Progenitor cell of endocrine pancreas (in vitro differentiated cells): ENCODE measurements at regions not wholly inside any gene's neighbourhood (a gene's known extent, or its start where the extent isn't known, plus 50 kb on each side); places are given as distances from the start of the nearest gene placed in this dataset.

Experiments used
- DNase-seq: peaks from one replicate; pipeline ENCODE4 v3.0.0; 2021; ENCODE audit warnings: low spot score; ENCODE audit not compliant: unreplicated experiment
- H3K27ac Mint-ChIP-seq: 2 replicates; pipeline ENCODE4 v1.8.0; 2021; ENCODE audit warnings: mild to moderate bottlenecking, moderate library complexity, mixed read lengths
- H3K27me3 Mint-ChIP-seq: 2 replicates; pipeline ENCODE4 v1.8.0; 2021; ENCODE audit warnings: mixed read lengths
- H3K36me3 Mint-ChIP-seq: 2 replicates; pipeline ENCODE4 v1.8.0; 2022; ENCODE audit warnings: mixed read lengths; ENCODE audit not compliant: insufficient read depth
- H3K4me1 Mint-ChIP-seq: 2 replicates; pipeline ENCODE4 v1.8.0; 2021; ENCODE audit warnings: low read depth, mixed read lengths
- H3K4me3 Mint-ChIP-seq: 2 replicates; pipeline ENCODE4 v1.8.0; 2021; ENCODE audit warnings: low read depth, mild to moderate bottlenecking, moderate library complexity, mixed read lengths
- H3K9me3 Mint-ChIP-seq: 2 replicates; pipeline ENCODE4 v1.8.0; 2021; ENCODE audit warnings: low read depth, mixed read lengths
- CTCF ChIP-seq: fragments of 200-600 bp; sonication (generic); IDR thresholded peaks from one replicate; pipeline ENCODE4 v1.5.0; 2021; ENCODE audit warnings: antibody characterized with exemption, mild to moderate bottlenecking; ENCODE audit not compliant: unreplicated experiment

DNA sequence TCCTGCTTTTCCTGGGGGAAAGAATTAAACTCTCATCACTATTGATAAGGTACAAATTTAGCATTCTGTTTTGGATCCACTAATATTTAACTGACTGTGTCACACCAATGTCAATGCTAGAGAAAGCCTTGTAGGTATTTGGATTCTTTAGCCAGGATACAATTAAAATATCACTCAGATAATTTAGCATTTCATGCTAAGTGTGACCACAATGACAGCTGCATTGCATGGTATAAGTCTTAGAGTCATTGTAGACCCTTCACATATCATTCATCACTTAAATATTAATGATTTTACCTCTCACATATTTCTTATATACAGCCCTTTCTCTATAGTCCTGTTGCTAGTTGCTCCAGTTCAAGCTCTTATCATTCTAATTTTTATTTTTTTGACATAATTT lies 85.3 kb upstream of the ATP2B1 start:
- Mint-ChIP-seq H3K4me1 (no peaks in the 10 kb centered on the region), H3K27me3 (no peaks in the 10 kb centered on the region), H3K9me3 (peaks cover 3% of the 10 kb centered on the region), H3K27ac (no peak overlapping the region), H3K4me3 (no peak overlapping the region), H3K36me3 (no peaks in the 10 kb centered on the region)
- TF ChIP-seq CTCF: no peak
- no peak for DNase-seq

DNA sequence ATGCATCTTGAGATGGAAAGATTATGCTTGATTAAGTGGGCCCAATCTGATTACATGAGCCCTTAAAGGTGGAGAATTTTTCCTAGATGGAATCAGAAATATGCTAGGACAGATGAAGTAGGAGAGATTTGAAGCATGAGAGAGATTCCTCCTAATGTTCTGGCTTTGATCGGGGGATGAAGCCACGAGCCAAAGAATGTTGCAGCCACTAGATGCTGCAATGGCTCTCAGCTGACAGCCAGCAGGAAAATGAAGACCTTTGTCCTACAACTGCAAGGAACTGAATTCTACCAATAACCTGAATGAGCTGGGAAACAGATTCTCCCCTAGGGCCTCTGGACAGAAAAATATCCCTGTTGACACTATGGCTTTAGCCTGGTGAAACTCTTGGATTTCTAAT lies 82.6 kb upstream of the ATP2B1 start:
- no peak for DNase-seq
- Mint-ChIP-seq H3K4me3 (no peak overlapping the region), H3K36me3 (peaks cover 2% of the 10 kb centered on the region), H3K27me3 (no peaks in the 10 kb centered on the region), H3K4me1 (no peaks in the 10 kb centered on the region), H3K9me3 (peaks cover 12% of the 10 kb centered on the region), H3K27ac (no peak overlapping the region)
- no peak for TF ChIP-seq CTCF

DNA sequence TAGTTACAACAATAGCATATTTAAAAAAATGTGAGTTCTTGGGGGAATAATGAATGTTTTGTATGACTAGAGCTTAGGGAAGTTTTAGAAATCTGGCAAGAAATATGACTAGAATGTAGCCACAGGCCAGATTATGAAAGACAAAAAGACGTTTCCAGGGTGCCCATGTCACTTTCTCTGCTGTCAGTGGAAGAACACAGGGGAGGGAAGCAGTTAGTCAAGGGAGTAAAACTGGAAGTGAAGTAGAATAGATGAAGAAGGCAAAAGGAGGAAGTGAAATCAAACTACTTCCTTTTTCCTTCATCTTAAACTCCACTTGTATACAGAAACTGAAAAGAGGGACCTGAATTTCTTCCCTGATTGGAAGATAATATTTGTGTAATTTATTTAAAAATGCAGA lies 81.2 kb upstream of the ATP2B1 start:
- H3K4me1 Mint-ChIP-seq: no peaks in the 10 kb centered on the region
- no peak overlapping the region for H3K27ac Mint-ChIP-seq
- TF ChIP-seq CTCF: no peak
- peaks cover 4% of the 10 kb centered on the region for H3K36me3 Mint-ChIP-seq
- no peak for DNase-seq
- no peak overlapping the region for H3K4me3 Mint-ChIP-seq
- H3K27me3 Mint-ChIP-seq: no peaks in the 10 kb centered on the region
- peaks cover 17% of the 10 kb centered on the region for H3K9me3 Mint-ChIP-seq

DNA sequence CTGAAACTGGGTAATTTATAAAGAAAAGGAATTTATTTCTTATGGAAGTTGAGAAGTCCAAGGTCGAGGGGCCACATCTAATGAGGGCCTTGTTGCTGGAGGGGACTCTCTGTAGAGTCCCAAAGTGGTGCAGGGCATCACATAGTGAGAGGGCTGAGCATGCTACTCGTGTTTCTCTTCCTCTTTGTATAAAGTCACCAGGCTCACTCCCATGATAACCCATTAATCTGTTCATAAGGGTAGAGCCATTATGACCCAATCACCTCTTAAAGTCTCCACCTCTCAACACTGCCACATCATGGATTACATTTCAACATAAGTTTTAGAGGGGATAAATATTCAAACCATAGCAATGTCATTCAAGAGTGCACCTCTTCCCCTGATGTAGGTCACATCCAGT lies 79.1 kb upstream of the ATP2B1 start:
- DNase-seq: no peak
- Mint-ChIP-seq H3K4me3 (no peak overlapping the region), H3K27ac (no peak overlapping the region), H3K4me1 (no peaks in the 10 kb centered on the region), H3K27me3 (no peaks in the 10 kb centered on the region), H3K36me3 (peaks cover 4% of the 10 kb centered on the region), H3K9me3 (peaks cover 17% of the 10 kb centered on the region)
- TF ChIP-seq CTCF: no peak

DNA sequence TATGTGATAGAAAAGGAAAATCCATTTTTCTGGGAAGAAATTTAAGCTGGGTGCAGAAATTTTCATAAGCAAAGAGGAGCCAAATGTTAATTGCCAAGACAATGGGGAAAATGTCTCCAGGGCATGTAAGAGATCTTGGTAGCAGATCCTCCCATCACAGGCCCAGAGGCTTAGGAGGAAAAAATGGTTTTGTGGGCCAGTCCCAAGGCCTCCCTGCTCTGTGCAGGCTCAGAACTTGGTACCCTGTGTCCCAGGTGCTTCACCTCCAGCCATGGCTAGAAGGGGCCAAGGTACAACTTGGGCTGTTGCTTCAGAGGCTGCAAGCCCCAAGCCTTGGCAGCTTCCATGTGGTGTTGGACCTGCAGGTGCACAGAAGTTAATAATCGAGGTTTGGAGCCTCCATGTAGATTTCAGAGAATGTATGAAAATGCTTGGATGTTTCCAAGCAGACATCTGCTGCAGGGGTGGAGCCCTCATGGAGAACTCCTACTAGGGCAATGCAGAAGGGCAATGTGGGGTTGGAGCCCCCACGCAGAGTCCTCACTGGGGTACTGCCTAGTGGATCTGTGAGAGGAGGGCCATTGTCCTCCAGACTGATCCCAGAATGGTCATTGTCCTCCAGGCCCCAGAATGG lies 77.7 kb upstream of the ATP2B1 start:
- no peak overlapping the region for H3K4me3 Mint-ChIP-seq
- no peak for TF ChIP-seq CTCF
- H3K27me3 Mint-ChIP-seq: no peaks in the 10 kb centered on the region
- no peak for DNase-seq
- H3K9me3 Mint-ChIP-seq: peaks cover 17% of the 10 kb centered on the region
- H3K27ac Mint-ChIP-seq: no peak overlapping the region
- H3K36me3 Mint-ChIP-seq: peaks cover 4% of the 10 kb centered on the region
- no peaks in the 10 kb centered on the region for H3K4me1 Mint-ChIP-seq
